ENCODE measurements at regions not wholly inside any gene's neighbourhood (a gene's known extent, or its start where the extent isn't known, plus 50 kb on each side); places are given as distances from the start of the nearest gene placed in this dataset.

DNA sequence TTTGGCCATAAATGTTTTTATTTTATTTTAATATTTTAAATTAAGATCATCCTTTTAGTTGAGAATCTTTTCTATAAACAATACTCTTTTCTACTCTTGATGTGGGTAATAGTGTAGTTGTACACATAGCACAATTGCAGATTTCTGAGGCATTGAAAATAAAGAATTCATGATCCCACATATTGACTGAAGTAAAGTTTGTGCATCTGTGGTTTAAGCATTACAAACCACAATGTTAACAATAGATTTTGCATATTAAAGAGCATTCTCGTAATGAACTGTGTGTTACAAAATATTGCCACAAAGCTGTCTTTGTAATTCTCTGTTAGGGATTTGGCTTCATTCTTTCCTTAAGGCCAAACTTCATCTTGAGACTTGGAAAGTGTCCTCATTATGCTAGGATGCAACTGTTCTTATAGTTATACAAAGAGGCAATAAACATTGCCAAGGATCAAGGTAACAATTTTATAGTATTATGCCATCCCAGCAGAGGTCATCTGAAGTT is 256.8 kb downstream of the OLFM3 start:
- TF ChIP-seq ZNF565 (CRISPR knock-in tag; conservative IDR thresholded peaks at IDR 0.05; ENCODE audit: low read depth), result no peak
- TF ChIP-seq ESRRG (CRISPR knock-in tag; IDR thresholded peaks at IDR 0.05), result no peak
